ENCODE measurements at regions not wholly inside any gene's neighbourhood (a gene's known extent, or its start where the extent isn't known, plus 50 kb on each side); places are given as distances from the start of the nearest gene placed in this dataset.
"Not testable (repeated sequence)": the region's sequence is repeated elsewhere in the genome, so short reads cannot be mapped to it uniquely, and the experiment has no call there.

GRCh38 chr10:28130267-28130666 is 131.4 kb upstream of the ODAD2 start:
- DNase-seq: no peak

DNA sequence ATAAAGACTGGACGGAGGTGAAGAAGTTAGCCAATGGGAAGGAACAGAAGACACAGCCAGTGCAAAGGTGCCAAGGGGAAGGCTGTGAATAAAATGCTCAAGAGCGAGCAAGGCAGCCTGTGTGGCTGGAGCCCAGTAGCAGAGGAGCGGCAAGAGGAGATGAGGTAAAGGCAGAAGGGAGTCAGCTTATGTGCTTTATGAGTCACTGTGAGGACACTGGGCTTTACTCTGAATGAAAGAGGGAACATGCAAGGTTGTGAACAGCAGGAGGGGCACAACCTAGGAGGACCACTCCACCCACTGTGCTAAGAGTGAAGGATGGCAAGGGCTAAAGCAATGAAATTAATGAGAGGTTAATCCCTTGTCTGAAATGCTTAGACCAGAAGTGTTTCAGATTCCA is 129.0 kb upstream of the ODAD2 start:
- no peak for DNase-seq

GRCh38 chr10:28125701-28126100 is 126.8 kb upstream of the ODAD2 start:
- no peak for DNase-seq

DNA sequence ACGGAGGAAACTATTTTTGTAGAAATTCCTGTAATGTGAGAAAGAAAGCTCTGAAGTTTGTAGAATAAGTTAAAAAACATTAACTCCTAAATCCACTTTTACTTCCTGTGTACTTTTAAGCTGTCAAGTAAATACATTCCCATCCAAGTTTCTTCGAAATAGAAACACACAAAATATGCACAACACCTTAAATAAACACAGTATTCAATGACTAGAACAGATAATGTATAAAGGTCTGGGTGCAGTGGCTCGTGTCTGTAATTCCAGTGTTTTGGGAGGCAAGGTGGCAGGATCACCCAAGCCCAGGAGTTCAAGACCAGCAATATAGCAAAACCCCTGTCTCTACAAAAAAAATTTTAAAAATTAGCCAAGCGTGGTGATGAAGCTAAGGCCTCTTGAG is 121.9 kb upstream of the ODAD2 start:
- DNase-seq: no peak

DNA sequence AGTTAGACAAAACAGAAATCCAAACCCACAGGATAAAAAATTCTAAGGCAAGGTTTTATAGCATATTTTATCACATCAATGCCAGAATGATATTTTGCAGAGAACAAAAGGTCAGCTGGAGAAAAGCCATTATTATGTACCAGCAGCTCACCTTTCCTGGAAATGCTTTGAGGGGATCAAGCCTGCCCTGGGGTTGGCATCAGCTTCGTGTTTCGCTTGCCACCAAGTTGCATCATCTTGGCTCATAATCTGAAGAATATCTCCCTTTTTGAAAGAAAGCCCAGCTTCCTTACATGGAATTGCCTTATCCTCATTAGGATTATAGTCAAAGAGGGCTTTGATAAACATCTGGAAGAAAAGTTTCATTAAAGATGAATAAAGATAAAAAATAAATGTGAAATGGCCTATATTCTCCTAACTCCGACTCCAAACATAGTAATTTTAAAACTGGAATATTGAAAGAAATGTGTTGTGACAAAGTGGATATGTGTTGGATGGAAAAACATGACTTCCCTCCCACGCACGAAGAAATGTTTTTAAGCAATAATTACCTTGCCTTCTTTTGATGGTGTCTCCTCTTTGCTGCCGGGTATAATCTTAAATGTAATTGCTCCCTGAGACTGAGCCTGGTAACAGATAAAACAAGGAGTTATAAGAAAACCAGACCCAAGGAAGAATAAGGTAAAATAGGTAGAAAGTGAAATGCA is 121.3 kb upstream of the ODAD2 start:
- DNase-seq: peak in 1 of 14 donors; percentile 42

DNA sequence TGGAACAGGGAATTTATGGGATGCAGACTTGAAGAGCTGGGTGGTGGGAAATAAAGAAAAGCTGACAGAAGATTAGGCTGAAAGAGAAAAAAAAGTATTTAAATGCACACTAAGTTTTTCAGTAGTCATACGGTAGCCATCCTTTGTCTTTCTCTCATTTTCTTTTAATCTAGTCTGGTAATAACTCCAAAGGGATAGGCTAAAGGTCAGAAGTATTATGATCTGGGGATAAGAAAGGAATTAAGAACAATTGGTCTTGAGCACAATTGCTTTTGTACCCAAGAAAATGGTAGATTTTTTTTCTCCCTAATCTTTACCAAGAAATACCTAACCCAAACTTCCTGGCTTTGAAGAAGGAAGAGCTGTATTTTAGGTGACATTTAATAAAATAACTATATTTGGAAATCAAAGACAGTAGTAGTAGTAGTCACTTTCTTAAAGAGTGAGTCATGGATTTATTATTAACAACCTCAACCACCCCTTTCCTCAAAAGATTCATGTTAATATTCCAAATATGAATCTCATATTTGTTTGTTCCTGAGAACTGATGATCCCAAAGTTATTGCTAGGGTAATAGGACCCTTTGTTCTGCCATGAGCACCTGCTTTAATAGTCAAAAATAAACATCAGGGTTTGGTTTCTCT is 120.2 kb upstream of the ODAD2 start:
- no peak for DNase-seq

- DNase-seq: no peak
Measured at GRCh38 chr10:28113202-28113601, 114.3 kb upstream of the ODAD2 start.

DNA sequence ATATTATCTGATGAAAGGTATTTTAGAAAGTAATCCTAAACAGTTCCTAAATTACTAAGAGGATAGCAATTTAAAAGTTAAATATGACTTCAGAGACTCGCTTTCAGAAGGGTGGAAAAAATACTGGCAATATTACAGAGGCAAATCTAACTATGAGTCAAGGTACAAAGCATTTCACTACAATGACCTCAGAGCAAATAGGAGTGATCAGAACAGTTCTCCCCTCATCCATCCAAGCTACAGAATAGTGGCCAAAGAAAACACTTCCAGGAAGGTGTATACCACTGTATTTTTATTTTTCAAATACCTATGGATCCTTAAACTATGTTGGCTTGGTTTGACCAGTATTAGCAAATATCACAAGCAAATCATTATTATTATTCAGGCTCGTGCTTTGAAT is 112.8 kb upstream of the ODAD2 start:
- DNase-seq: no peak

DNA sequence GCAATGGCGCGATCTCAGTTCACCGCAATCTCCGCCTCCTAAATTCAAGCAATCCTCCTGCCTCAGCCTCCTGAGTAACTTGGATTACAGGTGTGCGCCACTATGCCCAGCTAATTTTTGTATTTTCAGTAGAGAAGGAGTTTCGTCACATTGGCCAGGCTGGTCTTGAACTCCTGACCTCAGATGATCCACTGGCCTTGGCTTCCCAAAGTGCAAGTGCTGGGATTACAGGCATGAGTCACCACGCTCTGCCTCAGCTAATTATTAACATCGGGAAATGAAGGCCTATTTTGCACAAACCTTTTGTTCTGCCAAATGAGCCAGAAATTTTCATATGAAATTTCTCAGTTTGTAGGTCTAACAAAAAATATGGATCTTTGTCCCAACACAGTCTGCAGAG is 106.7 kb upstream of the ODAD2 start:
- DNase-seq: no peak

DNA sequence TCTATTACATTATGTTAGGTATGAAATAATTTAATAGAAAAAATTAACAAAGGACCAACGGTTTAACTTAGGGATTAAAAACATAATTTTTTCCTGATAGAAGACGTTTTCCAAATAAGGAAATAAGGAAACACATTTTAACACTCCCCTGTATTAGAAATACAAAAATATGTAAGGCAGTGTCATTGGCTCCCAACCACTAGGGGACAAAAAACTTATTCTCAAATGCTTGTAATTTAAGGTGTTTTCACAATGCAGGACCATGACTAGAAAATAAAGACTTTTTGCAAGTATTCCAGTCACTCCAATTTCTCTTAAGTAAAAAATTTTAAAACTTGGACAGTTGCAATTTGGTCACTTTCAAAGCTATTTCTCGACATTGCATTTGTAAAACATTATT is 98.8 kb upstream of the ODAD2 start:
- DNase-seq: no peak

DNA sequence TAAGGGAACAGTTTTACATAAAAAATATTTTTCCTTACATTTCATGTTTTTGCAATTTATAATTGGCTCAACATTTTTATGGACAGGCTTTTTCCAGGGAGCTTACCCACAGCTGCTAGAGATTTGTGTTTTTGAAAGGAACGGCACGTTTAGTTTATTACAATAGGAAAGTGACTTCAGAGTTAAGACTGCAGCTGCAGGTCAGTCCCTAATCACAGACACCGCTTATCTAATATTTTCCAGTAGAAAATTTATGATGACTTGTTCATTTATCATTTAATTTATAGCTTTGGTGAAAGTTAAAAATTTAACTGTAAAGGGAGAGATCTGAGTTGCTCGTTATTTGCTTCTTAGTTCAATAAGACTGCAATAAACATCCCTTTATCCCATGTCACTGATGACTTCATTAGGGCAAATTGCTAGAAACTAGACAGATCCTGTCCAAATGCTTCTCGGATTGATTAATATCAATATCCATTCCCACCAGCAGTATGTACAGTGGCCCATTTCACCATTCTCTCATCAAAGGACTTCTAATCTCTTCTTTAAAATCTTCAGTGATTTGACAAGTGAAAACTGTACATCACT is 97.0 kb upstream of the ODAD2 start:
- DNase-seq: no peak

GRCh38 chr10:28094121-28094520 is 95.2 kb upstream of the ODAD2 start:
- DNase-seq: peak in 1 of 14 donors; percentile 2

GRCh38 chr10:28091913-28092312 is 93.0 kb upstream of the ODAD2 start:
- no peak for DNase-seq

- DNase-seq: no peak
Measured at GRCh38 chr10:28090506-28090905, 91.6 kb upstream of the ODAD2 start.

DNA sequence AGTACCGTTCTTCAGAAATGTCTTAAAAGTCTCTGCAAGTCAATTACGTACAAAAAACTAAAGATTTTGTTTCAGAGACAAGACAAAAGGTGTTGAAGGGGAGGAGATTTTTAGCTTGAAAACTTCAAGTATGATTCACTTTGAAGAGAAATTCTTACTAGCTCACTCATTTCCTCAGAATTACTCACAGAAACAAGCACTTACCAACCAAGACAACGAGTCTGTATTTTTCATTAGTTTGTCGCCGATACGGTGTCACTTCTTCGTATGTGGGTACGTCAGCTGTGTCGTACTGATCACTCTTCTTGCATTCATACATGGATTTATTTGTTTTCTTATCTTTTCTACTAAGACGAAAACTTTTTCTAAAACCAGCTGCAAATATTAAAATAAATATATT is 90.6 kb upstream of the ODAD2 start:
- DNase-seq: no peak

GRCh38 chr10:28087661-28088351 is 88.9 kb upstream of the ODAD2 start:
- no peak for DNase-seq

GRCh38 chr10:28085760-28086159 is 86.9 kb upstream of the ODAD2 start:
- not testable (repeated sequence) for DNase-seq

GRCh38 chr10:28082885-28083284 is 84.0 kb upstream of the ODAD2 start:
- no peak for DNase-seq

DNA sequence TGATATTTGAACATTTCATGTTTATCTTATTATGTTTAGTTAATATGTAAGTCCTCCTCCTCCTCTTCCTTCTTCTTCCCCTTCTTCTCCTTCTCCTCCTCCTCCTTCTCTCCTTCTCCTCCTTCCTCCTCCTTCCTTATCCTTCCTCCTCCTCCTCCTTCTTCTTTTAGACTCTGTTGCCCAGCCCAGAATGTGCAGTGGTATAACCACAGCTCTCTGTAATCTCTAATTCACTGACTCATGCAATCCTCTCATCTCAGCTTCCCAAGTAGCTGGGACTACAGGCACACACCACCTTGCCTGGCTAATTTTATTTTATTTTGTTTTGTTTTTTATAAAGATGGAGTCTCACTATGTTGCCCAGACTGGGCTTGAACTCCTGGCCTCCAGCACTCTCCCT is 83.4 kb upstream of the ODAD2 start:
- DNase-seq: no peak

DNA sequence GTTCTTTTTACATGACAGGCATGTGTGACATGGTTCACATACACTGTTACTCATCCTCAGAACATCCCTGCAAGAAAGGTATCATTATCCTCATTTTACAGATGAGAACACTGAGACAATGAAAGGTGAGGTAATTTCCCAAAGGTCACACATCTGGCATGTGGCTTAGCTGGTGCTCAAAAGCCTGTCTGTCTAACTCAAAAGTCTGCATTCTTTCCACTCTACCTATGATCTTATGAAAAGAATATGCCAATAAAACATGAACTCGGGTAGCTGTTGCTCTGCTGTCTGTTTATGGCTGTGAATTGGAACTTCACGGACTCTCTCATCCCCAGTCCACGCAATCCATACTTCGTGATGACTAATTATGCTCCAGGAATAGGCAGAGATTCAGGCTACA is 79.0 kb upstream of the ODAD2 start:
- no peak for DNase-seq

DNA sequence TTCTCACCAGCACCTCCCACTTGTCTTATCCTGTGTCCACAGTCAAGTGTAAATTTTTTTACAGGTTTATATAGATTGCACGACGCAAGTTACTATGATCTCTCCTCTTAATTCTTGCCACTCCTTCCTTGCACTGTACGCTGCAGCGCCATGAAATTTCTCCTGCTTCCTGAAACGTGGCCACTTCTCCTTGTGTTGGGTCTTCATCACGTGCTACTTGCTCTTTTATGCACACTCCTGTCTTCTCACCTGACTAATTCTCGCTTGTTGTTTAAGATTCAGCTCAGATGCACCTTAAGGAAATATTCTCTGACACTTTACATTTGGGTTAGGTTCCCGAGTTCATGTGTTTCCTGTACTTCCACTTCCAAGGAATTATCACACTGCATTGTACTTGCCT is 76.5 kb upstream of the ODAD2 start:
- no peak for DNase-seq

DNA sequence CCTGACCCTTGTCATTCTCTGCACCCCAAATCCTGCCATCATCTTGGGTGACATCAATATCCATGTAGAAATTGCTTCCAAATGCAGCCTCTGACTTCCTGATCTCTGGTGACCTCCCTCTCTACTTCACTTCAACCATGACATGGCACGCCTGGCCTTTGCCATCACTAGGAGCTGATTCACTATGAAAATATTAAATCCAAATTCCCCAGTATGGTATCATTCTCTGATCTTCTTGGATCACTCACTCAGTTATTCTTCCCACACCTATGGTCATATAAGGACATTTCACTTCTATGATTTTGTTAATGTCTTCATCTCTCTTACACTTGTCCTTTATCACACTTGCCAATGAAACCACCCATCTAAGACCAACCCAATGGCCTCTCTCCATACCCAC is 73.7 kb upstream of the ODAD2 start:
- DNase-seq: no peak

GRCh38 chr10:28060031-28060607 is 61.2 kb upstream of the ODAD2 start:
- no peak for DNase-seq
